NOMO-1 treated with dmso at 0.1 percent for 144 hours (cell line): ENCODE measurements at regions not wholly inside any gene's neighbourhood (a gene's known extent, or its start where the extent isn't known, plus 50 kb on each side); places are given as distances from the start of the nearest gene placed in this dataset.

Experiments used
- DNase-seq: peaks from one replicate; lab custom pipeline; 2025; ENCODE audit not compliant: unreplicated experiment; lab: John Stamatoyannopoulos, UW

DNA sequence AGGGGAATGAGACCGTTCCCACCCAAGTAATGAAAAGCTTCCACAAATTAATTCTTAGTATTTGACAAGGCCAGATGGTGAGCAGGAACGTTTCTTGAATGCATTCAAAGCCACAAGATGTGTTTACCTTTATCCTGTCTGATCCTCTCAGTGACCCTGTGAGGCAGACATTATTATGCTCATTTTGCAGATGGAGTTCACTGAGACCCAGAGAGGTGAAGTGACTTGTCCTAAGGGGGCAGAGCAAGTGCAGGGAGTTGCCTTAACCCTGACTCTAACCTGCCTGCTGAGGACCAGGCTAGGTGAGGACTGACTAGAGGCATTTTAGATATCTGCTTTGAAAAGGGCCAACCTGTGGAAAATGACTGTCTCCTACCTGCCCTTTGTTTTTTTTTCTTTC lies 156.7 kb downstream of the HAPSTR1 start:
- no peak for DNase-seq

DNA sequence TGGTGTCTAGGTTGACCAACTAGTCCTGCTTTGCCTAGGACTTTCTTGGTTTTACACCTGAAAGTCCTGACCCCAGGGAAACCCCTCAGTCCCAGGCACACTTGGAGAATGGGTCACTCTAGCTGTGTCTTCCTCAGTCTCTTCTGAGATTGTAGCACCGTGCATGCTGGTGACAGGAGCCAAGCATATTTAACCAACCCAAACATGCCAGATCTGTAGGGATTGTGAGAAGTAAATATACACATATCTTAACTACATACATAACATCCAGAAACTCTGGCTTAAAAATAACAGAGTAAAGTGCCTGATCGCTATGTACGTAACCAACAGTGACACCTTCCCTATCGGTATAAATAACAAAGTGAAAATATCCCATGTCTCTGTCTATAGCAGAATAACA lies 158.1 kb downstream of the HAPSTR1 start:
- no peak for DNase-seq

DNA sequence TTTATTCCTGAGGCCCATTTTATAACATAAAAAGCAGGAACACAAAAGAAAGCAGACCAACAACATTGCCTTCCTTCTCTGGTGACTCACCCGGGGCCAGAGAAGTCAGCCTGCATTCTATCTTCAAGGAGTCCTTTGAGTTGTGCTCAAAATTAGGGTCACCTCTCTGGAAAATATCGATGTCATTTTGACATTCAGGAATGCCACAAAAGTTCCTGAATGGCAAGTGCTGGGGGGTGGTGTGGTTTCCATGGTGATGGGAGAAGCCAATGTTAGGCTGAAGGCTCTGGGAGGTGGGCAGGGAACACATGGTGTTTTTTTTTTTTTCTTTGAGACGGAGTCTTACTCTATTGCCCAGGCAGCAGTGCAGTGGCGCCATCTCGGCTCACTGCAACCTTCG lies 159.6 kb downstream of the HAPSTR1 start:
- no peak for DNase-seq

DNA sequence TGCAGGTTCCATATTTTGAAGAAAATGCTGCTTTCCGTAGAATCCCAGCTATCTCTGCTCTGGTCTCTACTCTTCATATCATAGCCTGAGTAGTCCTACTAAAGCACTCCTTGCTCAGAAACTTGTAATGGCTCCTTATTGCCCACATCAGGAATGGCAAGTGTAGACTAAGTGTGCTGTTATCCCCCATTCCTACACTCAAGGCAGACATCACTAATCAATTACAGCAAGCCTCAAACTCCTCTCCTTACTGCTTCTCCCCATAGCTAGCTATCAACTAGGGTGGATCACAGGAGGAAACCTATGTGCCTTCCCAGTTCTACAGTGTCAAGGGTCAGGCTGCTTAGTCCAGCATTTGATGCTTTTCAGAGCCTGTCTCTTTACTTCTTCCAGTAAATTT lies 163.4 kb downstream of the HAPSTR1 start:
- no peak for DNase-seq

DNA sequence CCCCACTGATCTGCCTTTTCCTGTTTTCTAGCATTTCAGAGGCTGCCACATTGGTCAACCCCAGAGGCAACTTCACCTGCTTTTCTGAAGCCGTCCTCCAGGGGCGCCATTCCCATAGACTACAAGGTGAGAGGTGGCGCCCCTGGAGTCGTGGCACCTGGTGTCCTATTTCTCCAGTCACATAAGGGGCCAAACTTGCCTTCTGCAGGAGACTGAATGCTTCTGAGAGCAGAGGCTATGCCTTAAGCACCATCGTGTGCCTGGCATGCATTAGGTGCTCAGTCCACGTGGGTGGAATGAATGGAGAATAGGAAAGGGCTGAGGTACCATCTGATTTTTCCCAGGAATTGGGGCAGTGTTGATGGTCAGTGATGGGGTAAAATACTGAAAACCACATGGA lies 164.8 kb downstream of the HAPSTR1 start:
- DNase-seq = no peak

DNA sequence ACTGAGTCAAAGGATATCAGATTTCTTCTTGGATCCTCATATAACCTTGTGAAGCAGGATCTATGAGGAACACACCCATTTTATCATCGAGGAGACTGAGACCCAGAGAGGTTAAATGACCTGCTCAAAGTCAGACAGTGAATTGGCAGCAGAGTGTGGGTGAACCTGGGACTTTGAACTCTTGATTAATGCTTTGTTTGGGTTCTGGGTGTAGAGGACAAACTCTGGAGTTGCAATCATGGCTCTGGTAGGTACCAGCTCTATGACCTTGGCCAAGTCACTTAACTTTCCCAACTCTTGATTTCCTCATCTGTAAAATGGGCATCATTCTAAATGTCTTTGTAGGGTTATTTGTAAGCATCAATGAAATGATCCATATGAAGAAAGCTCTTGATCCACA lies 166.4 kb downstream of the HAPSTR1 start:
- no peak for DNase-seq

DNA sequence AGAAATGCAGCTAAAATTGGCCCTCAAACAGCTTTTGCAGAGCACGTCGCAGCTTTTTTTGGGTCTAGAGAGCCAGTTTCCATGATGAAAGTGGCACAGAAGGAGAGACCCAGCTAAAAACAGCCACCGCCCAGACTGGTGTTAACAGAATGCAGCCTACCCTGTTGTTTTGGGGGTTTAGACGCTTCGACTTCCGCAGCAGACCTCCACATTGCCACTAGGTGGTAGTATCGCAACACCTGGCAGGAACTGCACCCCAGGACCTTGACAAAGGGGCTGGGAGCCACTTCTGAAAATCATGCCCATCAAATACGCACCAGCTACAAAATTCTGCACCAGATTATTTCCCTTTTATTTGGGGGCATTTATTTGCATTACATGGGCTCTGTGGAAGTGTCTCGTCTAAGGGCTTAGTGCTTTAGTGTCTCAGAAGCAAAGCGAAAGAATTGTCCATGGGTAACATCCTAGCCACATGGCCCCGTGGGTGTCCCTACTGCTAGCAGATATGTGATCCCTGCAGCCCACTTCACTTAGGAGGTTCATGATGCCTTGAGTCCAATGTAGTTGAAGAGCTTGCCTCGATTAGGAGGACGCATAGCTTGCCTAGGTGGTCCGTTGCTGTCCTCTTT lies 167.1 kb downstream of the HAPSTR1 start:
- peak; percentile 15 for DNase-seq

DNA sequence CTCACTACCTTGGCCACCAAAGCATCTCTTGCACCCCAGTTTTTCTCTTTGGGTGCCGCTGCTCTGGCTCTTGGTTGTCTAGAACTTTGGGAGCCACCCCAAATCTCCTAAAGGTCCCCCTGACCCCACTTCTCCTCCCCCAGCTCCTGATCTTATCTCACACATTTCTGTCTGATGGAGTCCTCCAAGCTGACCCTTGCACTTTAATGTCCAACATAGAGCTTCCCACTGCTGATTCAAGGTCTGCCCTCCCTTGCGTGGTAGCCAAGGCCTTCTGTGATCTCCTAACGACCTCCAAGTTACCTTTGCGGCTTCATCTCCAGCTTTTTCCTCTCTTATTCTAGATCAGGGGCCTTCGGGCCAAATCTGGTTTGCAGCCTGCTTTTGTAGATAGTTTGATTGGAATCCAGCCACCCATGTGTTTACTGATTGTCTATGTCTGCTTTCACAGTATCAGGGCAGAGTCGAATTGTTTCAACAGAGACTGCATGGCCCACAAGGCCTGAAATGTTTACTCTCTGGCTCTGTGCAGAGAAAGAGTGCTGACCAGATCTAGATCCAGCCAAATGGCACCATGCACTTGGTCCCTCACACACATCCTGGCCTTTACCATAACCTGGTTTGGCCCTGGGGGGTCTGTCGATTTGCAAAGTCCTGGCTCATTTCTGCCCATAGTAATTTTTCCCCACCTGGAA lies 168.6 kb downstream of the HAPSTR1 start:
- no peak for DNase-seq

DNA sequence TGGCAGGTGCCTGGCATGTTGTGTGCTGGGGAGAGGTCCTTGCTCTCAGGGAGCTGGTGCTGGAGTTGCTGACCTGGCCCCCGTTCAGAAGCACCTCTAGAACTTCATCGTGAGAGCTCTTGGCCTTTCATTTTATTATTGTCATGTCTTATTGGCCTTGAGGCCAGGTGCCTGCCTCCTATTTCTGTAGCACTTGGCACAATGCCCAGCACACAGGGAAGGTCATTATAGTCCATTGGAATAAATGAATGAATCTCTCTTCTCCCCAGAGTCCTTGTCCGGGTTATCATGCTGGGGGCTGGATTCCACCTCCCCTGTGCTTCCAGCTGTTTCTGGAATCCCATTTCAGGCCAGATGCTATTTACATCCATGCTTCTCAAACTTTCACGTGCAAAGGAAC lies 169.2 kb downstream of the HAPSTR1 start:
- no peak for DNase-seq

DNA sequence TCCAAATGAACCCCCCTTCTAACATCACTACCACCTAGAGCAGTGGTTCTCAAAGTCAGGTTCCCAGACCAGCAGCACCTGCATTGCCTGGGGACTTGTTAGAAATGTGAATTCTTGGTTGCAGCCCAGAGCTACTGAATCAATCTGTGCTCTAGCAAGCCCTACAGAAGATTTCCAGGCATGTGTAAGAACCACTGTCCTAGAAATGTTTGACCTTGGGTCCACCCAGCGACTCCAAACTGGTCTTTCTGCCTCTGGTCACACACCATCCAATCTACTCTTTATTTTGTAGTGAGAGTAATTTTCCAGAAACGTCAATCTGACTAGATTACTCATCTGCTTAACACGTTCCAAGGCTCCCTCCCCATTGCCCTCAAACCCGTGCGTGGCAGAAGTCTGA lies 169.9 kb downstream of the HAPSTR1 start:
- no peak for DNase-seq

DNA sequence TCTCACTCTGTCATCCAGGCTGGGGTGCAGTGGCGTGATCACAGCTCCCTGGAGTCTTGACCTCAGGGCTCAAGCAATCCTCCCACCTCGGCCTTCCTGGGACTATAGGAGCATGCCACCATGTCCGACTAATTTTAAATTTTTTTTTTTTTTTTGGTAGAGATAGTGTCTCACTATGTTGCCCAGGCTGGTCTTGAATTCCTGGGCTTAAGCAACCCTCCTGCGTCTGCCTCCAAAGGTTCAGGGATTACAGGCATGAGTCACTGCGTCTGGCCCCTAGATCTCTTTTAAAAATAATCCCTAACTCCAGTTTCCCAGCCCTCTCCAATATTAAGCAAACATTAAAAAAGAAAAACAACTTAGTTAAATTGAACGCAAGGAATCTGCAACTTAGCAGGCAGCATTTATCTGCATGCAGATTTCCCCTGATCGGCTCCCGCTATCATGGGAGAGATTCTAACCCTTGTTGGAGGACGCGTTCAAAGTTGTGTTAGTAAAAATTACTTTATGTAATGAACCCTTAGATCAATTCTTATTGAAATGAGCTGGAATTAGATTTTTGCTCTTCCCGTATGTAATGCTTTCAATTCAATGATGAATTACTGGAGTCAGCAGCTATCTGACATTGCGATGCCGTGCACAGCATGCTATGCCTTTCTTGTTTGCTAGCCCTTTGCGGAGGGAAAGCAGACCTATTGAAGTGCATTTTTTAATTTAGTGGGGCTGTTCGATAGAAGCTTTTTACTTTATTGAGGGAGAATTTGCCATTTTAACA lies 171.7 kb downstream of the HAPSTR1 start:
- DNase-seq = no peak

DNA sequence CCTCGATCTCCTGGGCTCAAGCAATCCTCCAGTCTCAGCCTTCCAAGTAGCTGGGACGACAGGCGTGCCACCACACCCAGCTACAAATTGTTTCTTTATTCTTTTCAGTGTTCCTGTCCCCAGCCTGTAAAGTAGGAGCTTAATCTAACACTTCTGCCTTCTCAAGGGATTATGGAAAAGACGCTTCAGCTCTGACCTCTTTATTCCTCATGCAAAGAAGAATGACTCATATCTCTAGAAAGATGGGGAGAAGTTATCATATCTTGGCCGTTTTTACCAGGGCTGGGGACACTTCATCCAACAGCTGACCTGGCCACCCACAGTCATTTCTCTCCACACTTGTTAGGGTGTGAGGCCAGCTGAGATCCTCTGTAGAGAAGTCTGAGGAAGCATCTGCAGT lies 172.6 kb downstream of the HAPSTR1 start:
- DNase-seq = no peak

DNA sequence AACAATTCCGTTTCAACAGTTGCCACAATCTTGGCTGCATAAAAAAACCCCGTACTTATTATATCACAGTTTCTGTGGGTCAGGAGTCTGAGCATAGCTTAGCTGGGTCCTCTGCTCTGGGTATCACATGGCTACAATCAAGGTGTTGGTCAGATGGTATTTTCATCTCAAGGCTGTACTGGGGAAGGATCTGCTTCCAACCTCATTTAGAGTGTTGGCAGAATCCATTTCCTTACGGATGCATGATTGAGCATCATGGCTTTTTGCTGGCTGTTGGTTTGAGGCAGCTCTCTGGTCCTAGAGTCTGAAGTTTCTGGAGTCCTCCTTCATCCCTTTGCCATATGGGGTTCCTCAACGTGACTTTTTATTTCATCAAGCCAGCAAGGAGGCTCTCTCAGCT lies 177.0 kb downstream of the HAPSTR1 start:
- DNase-seq = no peak

DNA sequence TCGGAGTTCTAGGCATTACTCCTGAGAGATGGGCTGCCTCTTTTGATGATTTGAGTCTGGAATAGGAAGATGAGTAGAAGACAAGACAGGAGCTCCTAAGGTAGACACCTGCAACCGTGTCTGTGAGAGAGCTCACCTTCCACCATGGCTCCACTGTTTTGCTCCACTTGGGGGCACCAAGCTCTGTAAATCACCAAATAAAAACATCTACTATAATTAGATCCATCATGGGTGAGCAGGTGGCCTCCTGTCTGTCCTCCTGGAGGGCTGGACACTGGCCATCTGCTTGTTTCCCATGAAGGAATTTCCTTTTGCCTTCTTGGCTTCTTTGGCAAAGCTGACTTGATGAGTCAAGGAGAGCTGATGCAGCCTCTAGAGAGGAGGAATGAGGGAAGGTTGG lies 179.0 kb downstream of the HAPSTR1 start:
- DNase-seq = no peak

DNA sequence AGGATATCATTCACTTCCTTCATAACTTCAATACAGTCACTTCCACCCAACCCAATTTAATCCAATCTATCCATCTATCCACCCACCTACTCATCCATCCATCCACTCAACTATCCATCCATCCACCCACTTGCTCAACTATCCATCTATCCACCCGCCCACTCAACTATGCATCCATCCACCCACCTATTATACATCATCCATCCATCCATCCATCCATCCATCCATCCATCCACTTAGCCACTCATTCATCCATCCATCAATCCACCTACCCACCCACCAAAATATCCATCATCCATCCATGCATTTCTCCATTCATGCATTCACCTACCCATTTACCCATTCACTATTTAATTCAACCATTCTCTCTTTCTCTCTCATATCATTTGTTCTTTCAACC lies 179.5 kb downstream of the HAPSTR1 start:
- DNase-seq = no peak

DNA sequence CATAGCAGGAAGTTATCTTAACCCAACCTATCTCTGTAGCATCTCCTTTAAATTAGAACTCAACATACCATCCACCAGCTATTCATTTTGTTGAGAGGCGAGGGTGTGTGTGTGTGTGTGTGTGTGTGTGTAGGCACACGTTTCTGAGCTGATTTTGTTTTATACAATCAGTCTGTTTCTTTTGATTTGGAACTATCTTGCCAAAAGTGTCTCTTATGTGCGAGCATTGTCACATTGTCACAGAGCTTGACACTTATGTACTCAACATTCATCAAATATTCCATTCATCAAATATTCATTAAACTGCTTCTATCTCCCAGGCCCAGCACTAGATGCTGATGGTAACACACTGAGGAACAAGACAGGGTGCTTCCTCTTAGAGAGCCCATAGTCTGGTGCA lies 180.4 kb downstream of the HAPSTR1 start:
- no peak for DNase-seq

DNA sequence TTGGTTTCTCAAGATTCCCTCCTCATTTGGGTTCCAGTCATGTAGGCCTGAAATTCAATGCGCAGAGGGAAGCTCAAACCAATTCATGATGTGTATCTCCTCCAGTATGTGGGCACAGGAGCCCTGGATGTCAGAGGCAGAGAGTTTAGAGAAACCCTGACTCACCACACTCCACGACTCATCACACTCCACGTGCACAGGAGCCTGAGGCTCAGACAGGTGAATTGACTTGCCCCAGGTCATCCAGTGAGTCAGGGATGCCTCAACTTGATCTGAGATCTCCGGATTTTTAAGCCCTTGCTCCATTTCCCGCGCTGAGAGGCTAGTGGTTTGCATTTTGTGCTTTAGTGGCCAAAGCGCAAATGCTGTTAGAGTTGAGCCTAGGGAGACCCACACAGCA lies 183.9 kb downstream of the HAPSTR1 start:
- no peak for DNase-seq

DNA sequence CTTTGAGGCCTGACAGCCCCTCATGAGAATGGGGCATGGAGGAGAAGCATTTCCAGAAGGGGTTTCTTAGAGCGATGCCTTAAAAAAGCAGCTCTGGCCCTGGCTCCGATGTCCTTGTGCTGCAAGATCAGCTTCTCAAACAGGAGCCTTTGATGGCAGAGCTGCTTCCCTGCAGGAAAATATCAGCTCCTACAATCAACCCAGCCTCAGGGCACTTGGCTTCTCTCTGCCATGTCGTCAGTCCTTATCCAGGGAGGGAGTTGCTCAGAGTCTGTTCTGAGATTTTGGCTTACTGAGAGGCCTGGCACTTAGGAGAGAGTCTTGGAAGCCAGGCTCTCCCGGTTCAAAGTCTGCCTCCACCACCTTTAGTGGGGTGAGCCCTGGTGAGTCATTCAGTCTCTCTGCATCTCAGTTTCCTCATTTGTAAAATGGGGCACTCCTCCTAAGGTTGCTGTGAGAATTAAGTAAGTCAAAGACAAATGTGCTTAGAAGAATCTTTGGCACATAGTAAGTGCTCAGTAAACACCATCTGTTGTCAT lies 184.4 kb downstream of the HAPSTR1 start:
- DNase-seq = no peak

DNA sequence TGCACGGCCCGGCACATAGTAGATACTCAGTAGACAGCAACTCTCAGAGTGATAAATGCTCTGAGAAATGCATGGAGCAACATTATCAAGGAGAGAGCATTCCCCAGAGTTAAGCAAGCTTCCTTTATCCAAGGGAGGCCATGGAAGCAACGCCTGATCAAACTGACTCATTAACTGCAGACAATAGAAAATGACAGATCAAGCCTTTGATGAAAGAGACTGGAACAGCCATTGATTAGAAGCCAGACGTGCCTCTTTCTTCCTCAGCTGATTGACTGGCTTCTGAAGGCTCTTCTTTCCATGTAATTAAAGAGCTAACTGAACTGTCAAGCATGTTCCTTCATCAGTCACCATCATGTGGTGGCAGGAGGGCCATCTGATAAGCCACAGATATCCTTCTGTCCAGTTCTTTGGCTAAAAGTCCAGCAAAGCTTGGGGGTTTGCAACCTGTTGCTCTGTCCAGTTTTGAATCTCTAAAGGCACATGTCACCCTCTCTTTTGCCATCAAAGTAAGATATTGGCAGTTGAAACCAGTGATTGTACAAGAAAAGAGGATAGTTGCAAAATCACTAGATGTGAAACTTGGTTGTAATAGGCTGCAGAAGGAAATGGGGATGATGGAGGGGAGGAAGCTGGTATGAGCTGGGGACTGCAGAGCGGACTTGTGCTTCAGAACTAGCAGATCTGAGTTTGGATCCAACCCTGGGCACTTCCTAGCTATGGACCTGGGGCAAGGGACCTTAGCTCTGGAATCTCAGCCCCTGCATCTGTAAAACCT lies 188.0 kb downstream of the HAPSTR1 start:
- peak; percentile 91 for DNase-seq

DNA sequence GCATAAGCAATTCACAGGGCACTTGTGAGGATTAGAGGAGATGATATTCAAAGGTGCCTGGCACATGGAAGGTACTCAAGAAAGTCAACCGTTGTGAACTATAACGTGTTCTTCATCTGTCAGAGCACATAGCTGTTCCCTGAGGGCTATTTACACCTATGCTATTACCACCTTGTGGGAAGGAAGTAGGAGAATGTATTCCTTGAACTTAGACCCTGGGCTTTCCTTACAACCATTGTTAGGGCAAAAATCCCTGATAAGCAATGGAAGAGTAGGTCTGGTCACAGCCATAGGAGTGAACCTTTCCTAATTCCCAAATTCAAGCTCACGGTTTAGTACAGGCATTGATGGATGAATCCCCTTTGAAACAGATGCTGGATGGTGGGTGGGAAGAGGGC lies 188.6 kb downstream of the HAPSTR1 start:
- DNase-seq = no peak

DNA sequence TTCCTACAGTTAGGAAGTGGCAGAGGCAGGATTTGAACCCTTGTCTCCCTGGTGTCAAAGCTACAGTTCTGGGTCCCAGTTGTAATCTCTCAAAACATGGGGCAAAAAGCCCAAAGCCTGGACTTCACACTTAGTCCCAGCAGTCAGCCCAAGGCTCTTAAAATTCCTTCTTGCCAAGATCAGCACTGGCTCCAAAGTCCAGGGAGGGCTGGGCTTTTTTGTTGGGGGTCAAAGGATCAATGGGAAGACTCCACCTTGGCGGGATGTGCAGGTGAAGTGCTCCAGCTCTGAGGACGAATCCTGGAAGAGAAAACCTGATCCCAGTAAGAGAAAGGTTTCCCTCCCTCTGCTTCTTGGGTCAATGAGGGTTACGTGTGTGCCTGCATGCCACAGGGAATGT lies 195.5 kb downstream of the HAPSTR1 start:
- DNase-seq = no peak

DNA sequence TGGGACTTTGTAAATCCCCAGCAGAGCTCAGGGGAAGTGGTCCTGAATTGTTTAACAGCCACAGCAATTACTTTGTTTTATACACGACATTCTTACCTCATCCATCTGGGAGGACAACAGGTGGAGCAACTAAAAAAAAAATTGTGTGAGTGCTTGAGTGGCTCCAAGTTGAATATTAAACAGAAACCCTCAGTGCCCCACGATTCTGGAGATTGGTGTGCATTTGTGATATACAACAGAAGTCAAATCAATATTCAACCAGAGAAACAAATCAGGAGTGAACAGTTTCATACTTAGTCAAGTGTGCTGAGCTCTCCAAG lies 204.8 kb downstream of the HAPSTR1 start:
- DNase-seq = no peak
